ENCODE measurements at regions not wholly inside any gene's neighbourhood (a gene's known extent, or its start where the extent isn't known, plus 50 kb on each side); places are given as distances from the start of the nearest gene placed in this dataset.

DNA sequence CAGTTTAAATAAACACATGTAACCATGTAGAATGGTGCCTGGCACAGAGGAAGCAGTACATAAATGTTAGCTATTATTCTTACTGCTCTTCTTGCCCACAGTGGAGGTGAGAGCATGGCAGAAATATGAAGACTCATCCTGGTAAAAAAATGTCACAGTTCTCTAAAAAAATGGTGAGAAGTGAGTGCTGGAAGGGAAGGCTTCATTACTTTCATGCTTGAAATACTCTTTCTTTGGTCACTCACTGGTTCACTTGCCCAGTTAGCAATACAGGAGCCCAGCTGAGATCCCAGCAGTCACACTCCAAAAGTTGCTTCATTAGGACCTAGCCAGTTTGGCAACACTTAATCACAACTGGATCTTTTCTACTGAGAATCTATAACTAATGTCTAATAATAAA is 1017.2 kb downstream of the TUSC7 start:
- no peak for TF ChIP-seq EGR1 (IDR thresholded peaks at IDR 0.05; ENCODE audit: borderline replicate concordance, low read depth, low read length)
- no peak for TF ChIP-seq CHD2 (IDR thresholded peaks at IDR 0.05; ENCODE audit: low read length)
- TF ChIP-seq GABPA (IDR thresholded peaks at IDR 0.05; ENCODE audit: borderline replicate concordance, insufficient read depth, low read length), result no peak
- TF ChIP-seq ZNF274 (IDR thresholded peaks at IDR 0.05; ENCODE audit: borderline replicate concordance, extremely low read depth, low read length), result no peak
